Muscle of leg (tissue), 3 donors: ENCODE measurements at regions not wholly inside any gene's neighbourhood (a gene's known extent, or its start where the extent isn't known, plus 50 kb on each side); places are given as distances from the start of the nearest gene placed in this dataset.

ENCODE experiments used
- DNase-seq: peaks from one replicate; pipeline ENCODE4 v3.0.0; 2013
- H3K27ac ChIP-seq: one replicate; pipeline ENCODE4 v1.5.1; 2013; ENCODE audit warnings: mild to moderate bottlenecking, low read length, control low read depth
- H3K27me3 ChIP-seq: one replicate; pipeline ENCODE4 v1.6.1; 2013; ENCODE audit warnings: low read length; ENCODE audit not compliant: control insufficient read depth, insufficient read depth
- H3K36me3 ChIP-seq: one replicate; pipeline ENCODE4 v1.6.1; 2013; ENCODE audit warnings: low read length; ENCODE audit not compliant: control insufficient read depth, insufficient read depth
- H3K4me1 ChIP-seq: one replicate; pipeline ENCODE4 v1.6.1; 2013; ENCODE audit warnings: low read length; ENCODE audit not compliant: control insufficient read depth, insufficient read depth
- H3K4me3 ChIP-seq: one replicate; pipeline ENCODE4 v1.5.1; 2013; ENCODE audit warnings: low read length, control low read depth
- H3K9me3 ChIP-seq: replicated peaks from 2 replicates; pipeline ENCODE4 v1.6.1; 2013; ENCODE audit warnings: low read depth, low read length; ENCODE audit not compliant: control insufficient read depth
- WGBS: methylation state at CpG from one replicate; pipeline ENCODE4 v1.1.5; 2013; ENCODE audit warnings: missing lambda C conversion rate; ENCODE audit not compliant: insufficient coverage; 5-methylcytosine and 5-hydroxymethylcytosine counted together

DNA sequence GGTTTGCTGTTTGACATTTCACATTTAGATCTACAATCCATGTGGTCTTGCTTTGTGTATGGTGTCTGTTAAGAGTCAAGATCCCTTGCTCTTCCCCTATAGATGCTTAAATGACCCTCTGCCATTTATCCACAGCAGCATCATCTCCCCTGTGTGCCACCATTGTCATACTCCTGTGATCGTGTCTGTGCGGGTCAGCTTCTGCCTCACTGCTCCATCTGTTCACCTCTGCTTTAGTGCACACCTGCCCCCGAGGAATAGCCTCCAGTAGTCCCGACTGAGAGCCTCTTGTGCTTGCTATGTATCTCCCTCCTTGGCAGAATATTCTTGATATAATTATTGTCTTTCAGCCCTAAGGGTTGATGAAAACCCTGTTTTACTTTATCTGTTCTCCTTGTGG, 551.2 kb downstream of the CDH26 start:
- Histone ChIP-seq H3K4me3 (no peak overlapping the region), H3K9me3 (no peaks in the 10 kb centered on the region), H3K27ac (no peak overlapping the region), H3K36me3 (no peaks in the 10 kb centered on the region), H3K4me1 (peaks cover 4% of the 10 kb centered on the region), H3K27me3 (no peaks in the 10 kb centered on the region)
- 97% methylated on average over 3 of the region's 4 CpGs for WGBS
- DNase-seq: no peak

- peaks cover 4% of the 10 kb centered on the region for H3K4me1 ChIP-seq
- 46% methylated on average over 3 of the region's 4 CpGs for WGBS
- no peaks in the 10 kb centered on the region for H3K27me3 ChIP-seq
- H3K36me3 ChIP-seq: no peaks in the 10 kb centered on the region
- no peak overlapping the region for H3K4me3 ChIP-seq
- no peak overlapping the region for H3K27ac ChIP-seq
- no peaks in the 10 kb centered on the region for H3K9me3 ChIP-seq
- no peak for DNase-seq
Measured at GRCh38 chr20:60510356-60510755, 552.1 kb downstream of the CDH26 start.

DNA sequence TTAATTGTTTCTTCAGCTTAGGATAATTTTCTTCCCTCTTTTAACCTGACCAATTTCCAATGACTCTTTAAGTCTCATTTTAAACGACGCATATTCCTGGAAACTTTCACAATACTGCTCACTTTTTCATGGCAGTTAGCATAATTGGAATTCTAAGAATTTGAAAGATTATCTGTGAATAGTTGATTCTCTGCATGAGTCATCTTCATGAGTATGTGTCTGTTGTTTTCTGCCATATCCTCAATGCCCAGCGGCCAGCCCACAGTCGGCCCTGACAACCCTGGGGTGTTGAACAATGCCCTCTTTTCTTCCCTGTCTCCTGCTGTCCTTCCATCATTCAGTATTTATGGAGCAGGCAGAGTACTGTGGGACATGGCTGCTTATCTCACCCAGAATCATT, 554.2 kb downstream of the CDH26 start:
- 65% methylated on average over 2 of the region's 4 CpGs for WGBS
- H3K27me3 ChIP-seq: no peaks in the 10 kb centered on the region
- H3K4me3 ChIP-seq: no peak overlapping the region
- peak; percentile 32 for DNase-seq
- no peaks in the 10 kb centered on the region for H3K36me3 ChIP-seq
- peaks cover 4% of the 10 kb centered on the region for H3K4me1 ChIP-seq
- peak overlapping the region; percentile 38 for H3K27ac ChIP-seq
- H3K9me3 ChIP-seq: no peaks in the 10 kb centered on the region

DNA sequence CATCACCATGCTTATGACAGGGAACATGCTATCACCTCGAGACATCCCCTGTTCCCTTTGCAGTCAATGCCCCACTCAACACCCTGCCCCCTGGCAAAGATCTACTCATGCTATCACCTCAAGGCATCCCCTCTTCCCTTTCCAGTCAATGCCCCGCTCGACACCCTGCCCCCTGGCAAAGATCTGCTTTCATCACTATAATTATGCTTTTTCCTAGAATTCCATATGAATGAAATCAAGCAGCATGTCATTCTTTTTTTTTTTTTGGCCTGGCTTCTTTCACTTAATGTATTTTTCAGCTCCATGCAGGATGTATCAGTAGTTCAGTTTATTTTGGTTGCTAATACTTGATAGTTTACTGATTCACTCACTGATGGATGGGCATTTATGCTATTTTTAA, 554.9 kb downstream of the CDH26 start:
- peaks cover 4% of the 10 kb centered on the region for H3K4me1 ChIP-seq
- H3K4me3 ChIP-seq: no peak overlapping the region
- H3K27me3 ChIP-seq: no peaks in the 10 kb centered on the region
- WGBS: 83% methylated on average over 3 of the region's 3 CpGs
- H3K36me3 ChIP-seq: no peaks in the 10 kb centered on the region
- no peaks in the 10 kb centered on the region for H3K9me3 ChIP-seq
- H3K27ac ChIP-seq: no peak overlapping the region
- no peak for DNase-seq

DNA sequence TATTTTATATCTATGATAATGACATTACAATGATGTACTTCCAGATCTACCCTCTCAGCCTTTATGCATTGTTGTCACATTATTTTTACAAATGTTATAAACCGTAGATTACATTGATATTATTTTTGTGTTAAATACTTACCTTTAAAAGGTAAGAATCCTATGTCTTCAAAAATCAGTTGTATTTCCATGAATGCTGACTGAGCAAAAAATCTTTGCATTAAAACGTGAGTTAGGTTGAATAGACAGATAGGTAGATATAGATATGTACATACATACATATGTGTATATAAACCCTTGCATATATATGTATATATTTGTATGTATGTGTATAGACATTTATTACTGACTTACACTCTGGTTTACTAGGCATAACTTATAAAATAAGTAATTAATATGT, 558.2 kb downstream of the CDH26 start:
- Histone ChIP-seq H3K4me3 (no peak overlapping the region), H3K4me1 (peaks cover 2% of the 10 kb centered on the region), H3K27ac (no peak overlapping the region), H3K36me3 (no peaks in the 10 kb centered on the region), H3K9me3 (no peaks in the 10 kb centered on the region), H3K27me3 (no peaks in the 10 kb centered on the region)
- no CpG with 5 or more reads among the region's 2 CpGs for WGBS
- DNase-seq: no peak

- WGBS: no CpG with 5 or more reads among the region's 1 CpG
Measured at GRCh38 chr20:60518022-60518421, 559.8 kb downstream of the CDH26 start.

GRCh38 chr20:60525397-60525796, 567.2 kb downstream of the CDH26 start:
- no peak for DNase-seq
- H3K36me3 ChIP-seq: no peaks in the 10 kb centered on the region
- WGBS: 100% methylated on average over 2 of the region's 2 CpGs
- no peaks in the 10 kb centered on the region for H3K27me3 ChIP-seq
- H3K9me3 ChIP-seq: no peaks in the 10 kb centered on the region
- peaks cover 8% of the 10 kb centered on the region for H3K4me1 ChIP-seq
- H3K4me3 ChIP-seq: no peak overlapping the region
- H3K27ac ChIP-seq: no peak overlapping the region

More at GRCh38 chr20:60518022-60518421, 559.8 kb downstream of the CDH26 start:
- no peak for DNase-seq
- H3K27me3 ChIP-seq: no peaks in the 10 kb centered on the region
- no peaks in the 10 kb centered on the region for H3K4me1 ChIP-seq
- H3K4me3 ChIP-seq: no peak overlapping the region
- no peaks in the 10 kb centered on the region for H3K36me3 ChIP-seq
- no peak overlapping the region for H3K27ac ChIP-seq
- no peaks in the 10 kb centered on the region for H3K9me3 ChIP-seq

GRCh38 chr20:60527656-60528055, 569.4 kb downstream of the CDH26 start:
- WGBS: 73% methylated on average over 5 of the region's 7 CpGs
- Histone ChIP-seq H3K4me3 (no peak overlapping the region), H3K36me3 (no peaks in the 10 kb centered on the region), H3K4me1 (peaks cover 8% of the 10 kb centered on the region), H3K27ac (no peak overlapping the region), H3K27me3 (no peaks in the 10 kb centered on the region), H3K9me3 (no peaks in the 10 kb centered on the region)
- no peak for DNase-seq

- no peak overlapping the region for H3K27ac ChIP-seq
- H3K4me3 ChIP-seq: no peak overlapping the region
- WGBS: 89% methylated on average over 3 of the region's 5 CpGs
- DNase-seq: no peak
- no peaks in the 10 kb centered on the region for H3K27me3 ChIP-seq
- peaks cover 8% of the 10 kb centered on the region for H3K4me1 ChIP-seq
- no peaks in the 10 kb centered on the region for H3K36me3 ChIP-seq
- H3K9me3 ChIP-seq: no peaks in the 10 kb centered on the region
Measured at GRCh38 chr20:60528141-60528540, 569.9 kb downstream of the CDH26 start.

- Histone ChIP-seq H3K27ac (no peak overlapping the region), H3K27me3 (no peaks in the 10 kb centered on the region), H3K4me1 (peaks cover 8% of the 10 kb centered on the region), H3K36me3 (no peaks in the 10 kb centered on the region), H3K9me3 (no peaks in the 10 kb centered on the region), H3K4me3 (no peak overlapping the region)
- 71% methylated on average over 5 of the region's 5 CpGs for WGBS
- no peak for DNase-seq
Measured at GRCh38 chr20:60529149-60529548, 570.9 kb downstream of the CDH26 start.

- 60% methylated on average over 1 of the region's 3 CpGs for WGBS
- DNase-seq: no peak
- H3K27me3 ChIP-seq: no peaks in the 10 kb centered on the region
Measured at GRCh38 chr20:60535211-60535610, 577.0 kb downstream of the CDH26 start.

More at GRCh38 chr20:60535211-60535610, 577.0 kb downstream of the CDH26 start:
- Histone ChIP-seq H3K4me3 (no peak overlapping the region), H3K36me3 (no peaks in the 10 kb centered on the region), H3K4me1 (peaks cover 13% of the 10 kb centered on the region), H3K9me3 (no peaks in the 10 kb centered on the region), H3K27ac (peak overlapping the region; percentile 65)
